ENCODE measurements at regions not wholly inside any gene's neighbourhood (a gene's known extent, or its start where the extent isn't known, plus 50 kb on each side); places are given as distances from the start of the nearest gene placed in this dataset.
"Not testable (repeated sequence)": the region's sequence is repeated elsewhere in the genome, so short reads cannot be mapped to it uniquely, and the experiment has no call there.

DNA sequence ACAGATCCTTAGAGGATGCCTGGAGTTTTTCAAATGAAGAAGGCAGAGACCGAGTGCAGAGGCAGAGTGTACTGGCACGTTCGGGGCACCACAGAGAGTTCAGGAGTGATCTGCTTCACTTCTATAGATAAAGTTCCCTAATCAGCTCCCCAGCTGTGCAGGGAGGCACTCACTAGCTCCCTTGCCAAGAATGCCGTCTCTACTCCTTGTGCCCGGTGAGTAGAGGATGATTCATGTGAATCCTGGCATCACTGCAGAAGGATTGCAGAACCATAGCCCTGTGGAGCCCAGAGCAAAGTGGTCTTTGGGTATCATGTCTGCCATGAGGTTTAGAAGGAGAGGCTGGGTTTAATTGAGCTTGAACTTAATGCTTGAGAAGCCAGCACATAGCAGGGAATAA is 510.1 kb upstream of the RAB6C start:
- DNase-seq, result no peak

DNA sequence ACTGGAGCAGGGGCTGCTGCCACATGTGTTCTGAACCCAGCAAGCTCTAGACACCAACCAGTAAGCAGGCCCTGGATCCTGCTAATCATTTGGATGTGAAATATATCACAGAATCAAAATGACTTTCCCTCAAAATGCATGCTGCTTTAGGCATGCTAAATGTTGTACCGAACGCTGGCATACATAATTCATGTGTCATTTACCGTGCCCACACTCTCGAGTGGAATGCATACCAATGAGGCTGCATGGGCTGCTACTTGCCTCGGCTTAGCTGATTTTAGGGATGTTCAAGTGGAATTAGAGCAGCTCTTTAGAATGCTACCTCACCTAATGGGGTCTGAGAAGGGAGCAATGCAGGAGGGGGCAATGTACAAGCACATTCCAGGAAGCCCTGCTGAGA is 509.6 kb upstream of the RAB6C start:
- DNase-seq, result no peak

DNA sequence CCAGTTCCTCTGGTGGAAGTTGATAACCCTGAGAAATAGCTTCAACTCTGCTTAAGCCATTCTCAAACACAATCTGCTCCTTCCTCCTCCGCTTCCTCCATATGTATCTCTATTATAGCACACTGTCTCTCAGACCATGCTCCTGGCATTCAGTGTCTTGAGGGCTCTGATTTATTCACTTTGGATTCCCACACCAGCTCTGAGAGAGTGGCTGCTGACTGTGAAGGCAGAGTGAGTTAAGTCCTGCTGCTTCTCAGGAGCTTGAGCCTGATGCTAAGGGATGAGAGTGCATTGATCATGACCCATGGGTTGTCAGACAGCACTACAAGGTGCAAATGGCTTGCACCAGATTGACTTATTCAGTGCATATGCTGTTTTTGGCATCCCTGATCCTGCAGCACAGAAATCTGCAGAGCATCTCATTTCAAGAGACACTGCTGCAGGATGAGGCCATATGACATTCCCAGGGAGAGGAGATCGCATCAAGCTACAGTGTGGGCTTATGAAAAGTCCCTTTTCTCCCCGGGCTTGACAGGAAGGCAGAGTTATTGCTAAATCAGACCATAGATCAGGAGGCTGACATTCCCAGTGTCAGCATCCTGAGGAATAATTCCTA is 500.5 kb upstream of the RAB6C start:
- no peak for DNase-seq

- no peak for DNase-seq
Measured at GRCh38 chr2:129479892-129480291, 499.6 kb upstream of the RAB6C start.

GRCh38 chr2:129480790-129481189 is 498.7 kb upstream of the RAB6C start:
- DNase-seq, result no peak

DNA sequence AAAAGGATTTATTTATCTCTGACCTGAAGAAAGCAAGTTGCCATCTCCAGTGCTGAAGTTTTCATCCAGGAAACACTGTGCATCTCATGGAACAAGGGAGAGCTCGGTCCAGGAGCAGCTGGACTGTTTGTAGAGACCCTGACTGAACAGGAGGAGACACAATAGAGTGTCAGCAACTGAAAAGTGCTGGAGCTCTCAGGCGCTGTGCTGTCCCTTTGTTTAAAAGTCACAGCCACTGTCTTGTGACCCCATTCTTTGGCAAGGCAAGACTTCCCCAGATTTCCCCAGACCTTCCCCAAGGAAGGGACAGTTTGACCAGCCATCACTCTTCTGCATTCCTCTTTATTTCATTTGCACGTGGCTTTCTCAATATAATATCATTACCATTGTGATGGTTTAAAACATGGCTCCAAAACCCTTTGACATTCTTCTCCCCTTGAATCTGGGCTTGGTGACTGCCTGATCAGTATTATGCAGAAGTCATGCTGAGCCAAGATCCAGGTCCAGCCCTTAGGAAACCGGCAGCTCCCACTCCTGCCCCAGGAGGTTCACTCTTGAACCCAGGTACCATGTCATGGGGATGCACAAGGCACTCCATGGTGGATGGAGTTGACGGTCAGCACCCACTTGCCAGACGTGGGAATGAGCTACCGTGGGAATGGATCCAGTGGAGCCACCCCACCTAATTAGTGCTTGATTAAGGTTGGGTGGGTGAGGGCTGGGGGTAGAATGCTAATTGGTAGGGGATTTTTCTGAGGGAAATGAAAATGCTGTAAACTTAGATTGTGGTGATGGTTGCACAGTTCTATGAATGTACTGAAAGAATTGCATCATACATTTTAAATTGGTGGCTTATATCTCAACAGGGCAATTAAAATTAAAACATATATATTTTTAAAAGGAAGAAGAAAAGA is 497.9 kb upstream of the RAB6C start:
- DNase-seq, result no peak

DNA sequence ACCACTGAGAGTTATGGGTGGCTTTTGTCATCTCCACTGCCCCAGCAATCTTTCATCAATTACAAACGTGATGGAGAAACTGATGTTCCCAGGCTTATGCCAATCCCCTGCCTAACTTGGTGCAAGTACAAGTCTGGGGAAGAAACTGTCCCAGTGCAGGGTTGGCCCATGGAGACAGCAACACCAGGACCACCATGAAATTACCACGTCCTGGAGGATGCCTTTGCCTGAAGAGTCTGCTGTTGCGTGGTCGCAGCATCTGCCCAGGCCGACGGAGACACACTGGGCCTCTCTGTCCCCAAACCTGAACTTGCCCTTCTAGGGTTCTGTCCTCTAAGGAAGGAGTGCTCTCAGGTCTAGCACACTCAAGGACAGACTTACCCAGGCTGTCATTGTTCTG is 496.8 kb upstream of the RAB6C start:
- DNase-seq, result no peak

- DNase-seq, result no peak
Measured at GRCh38 chr2:129483366-129483765, 496.1 kb upstream of the RAB6C start.

DNA sequence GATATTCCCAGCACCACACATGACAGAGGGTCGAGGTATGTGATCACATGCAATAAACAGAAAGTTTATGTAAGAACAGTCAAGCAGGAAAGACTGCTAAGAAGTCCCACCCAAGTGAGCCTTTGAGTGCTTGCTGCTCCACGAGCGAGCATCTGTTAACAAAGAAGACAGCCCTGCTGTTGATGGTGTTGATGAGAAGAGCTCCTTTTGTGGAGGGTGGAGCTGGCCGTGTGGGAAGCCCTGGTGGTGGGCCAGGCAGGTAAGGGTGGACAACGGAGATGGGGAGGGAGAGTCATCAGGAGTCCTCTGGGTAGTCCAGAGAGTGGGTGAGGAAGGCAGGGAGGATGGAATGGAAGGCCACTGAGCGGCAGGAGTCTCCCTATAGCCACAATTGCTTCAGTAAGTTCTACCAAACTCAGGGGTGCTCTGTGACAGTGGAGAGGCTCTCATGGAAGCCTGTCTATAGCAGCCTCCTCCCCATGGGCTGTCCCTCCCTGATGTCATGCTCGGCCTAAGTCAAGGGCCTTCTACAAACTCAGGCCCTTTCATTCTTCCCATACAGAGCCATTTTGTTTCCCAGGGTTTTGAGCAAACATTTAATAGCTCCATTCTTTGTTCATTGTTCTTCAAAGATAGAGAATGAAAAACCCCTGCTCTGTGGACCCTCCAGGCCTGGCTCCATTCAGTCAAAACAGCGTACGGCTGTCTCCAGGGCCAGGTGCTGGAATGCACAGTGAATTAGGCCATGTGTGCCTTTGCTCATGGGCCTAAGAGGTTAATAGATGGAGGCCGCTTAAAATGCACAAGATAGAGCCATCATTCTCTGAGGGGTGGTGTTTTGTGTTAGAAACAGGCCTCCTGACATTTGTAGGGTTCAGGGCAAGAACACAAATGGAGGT is 494.2 kb upstream of the RAB6C start:
- DNase-seq, result no peak

GRCh38 chr2:129488376-129488775 is 491.1 kb upstream of the RAB6C start:
- DNase-seq, result no peak

DNA sequence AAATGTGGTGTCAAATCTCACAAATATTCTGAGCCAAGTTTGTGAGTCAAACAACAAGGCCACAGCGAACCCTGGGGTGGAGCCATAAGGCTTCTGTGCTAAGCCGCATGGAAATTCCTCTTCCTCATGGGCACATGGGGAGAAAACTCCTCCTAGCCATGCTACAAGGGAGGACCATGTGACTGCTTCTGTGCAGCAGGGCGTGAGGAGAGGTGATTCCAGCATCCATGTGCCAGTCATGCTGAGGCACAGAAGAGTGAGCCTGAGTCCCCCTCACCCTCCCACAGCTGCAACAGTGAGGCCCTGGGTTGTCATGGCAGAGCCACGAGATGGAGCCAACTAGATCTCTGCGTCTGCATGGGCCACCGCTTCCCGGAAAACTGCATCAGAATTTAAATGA is 488.8 kb upstream of the RAB6C start:
- DNase-seq, result no peak

- no peak for DNase-seq
Measured at GRCh38 chr2:129491308-129491707, 488.2 kb upstream of the RAB6C start.

- DNase-seq, result no peak
Measured at GRCh38 chr2:129492548-129492947, 486.9 kb upstream of the RAB6C start.

GRCh38 chr2:129499747-129500146 is 479.7 kb upstream of the RAB6C start:
- no peak for DNase-seq

- no peak for DNase-seq
Measured at GRCh38 chr2:129502781-129503180, 476.7 kb upstream of the RAB6C start.

GRCh38 chr2:129504646-129505045 is 474.8 kb upstream of the RAB6C start:
- no peak for DNase-seq

GRCh38 chr2:129518937-129519336 is 460.5 kb upstream of the RAB6C start:
- no peak for DNase-seq

GRCh38 chr2:129532158-129532557 is 447.3 kb upstream of the RAB6C start:
- DNase-seq, result not testable (repeated sequence)

DNA sequence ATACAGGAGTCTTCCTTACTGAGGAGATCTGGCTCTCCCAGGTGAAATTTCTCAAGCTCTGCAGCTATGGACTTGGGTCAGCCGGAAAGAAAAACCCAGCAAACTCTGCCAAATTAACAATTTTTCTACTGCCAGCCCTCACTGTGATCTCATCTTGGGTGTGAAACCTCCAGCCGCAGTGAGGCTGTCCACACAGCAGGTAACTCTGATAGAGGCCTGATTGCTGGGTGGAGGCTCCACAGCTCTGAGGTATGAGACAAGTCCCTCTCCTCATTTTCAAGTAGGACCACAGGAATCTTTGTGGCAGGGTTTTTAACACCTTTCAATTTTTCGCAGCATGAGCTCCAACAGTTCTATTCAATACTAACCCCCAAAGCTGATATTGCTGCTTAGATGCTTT is 430.6 kb upstream of the RAB6C start:
- no peak for DNase-seq

DNA sequence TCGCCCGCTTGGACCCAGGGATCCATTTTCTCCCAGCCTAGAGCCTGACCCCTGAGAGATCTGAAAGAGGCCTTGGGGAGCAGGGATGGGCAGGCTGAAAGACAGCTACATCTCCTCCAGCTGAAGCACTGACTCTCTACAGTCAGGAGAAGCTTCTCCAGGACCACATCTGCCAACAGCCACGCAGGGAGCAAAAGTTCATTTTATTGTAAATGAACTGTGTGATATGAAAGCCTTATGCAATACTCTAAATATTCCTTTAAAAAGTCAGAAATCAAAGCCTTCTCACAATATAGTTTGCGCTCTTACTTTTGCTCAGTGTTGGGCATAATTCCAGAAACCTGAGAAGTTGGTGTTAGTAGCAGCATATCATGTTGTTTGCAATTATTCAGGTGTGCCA is 428.9 kb upstream of the RAB6C start:
- DNase-seq, result no peak

DNA sequence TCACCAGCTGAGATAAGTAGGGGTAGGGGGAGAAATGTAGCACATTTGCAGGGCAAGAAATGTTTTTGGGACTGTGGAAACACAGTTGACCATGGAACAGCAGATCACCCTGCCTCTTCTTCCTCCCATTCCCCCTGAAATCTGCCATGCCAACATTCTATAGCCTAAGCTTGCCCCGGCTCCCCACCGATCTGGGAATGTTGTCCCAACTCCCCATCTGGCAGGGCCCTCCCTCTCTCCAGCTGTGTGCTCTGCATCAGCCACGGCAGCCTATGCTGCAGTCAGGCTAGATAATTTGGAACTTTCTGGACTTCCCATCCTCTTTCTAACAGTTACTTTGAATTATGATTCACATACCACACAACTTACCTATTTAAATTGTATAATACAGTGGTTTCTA is 425.1 kb upstream of the RAB6C start:
- DNase-seq, result no peak

DNA sequence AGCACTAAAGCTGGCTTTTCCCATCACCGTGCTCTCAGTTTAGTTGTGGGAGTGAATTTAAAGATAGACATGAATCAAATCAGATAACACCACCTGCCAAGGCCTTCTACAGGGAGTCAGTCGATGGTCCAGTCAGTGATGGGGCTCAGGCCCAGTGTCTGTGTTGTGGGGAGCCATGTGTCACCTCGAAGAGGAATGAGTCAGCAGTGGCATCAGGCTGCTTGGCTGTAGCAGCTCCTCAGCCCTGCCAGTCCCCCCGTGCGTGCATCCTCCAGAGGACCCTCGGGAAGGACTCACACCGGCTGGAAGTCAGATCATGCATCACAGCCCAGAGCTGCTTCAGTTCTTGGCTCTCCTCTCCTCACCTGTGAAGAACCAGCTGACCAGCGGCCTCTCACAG is 420.4 kb upstream of the RAB6C start:
- DNase-seq, result no peak

DNA sequence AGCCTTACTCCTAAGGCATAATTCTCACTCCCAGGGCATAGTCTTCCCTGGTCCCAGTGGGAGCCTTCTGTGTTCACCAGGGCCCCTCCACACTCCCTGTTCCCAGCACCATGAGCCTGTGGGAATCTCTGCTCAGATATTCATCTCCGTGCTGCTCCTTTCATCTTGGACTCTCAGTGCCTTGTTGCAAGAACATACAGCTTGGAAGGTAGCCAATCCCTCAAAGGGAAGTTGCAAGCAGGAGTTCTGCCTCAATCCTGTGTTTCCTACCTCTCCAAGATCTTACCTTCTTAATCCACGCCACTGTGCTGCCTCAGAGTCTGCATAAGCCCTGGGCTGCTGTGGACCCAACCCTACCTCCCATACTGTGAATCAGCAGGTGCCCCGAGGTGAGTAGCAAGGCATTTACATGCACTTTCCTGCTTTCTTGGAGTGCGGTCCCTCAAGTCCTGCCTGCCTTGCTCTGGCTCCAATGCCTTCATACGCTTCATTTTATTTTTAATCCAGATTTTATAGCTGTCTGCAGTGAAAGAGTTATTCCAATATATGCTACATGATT is 413.8 kb upstream of the RAB6C start:
- DNase-seq, result no peak

Measured in NCI-H1417 treated with DMSO at 0.1 percent for 48 hours (cell line).